K562 (cell line): ENCODE measurements at regions not wholly inside any gene's neighbourhood (a gene's known extent, or its start where the extent isn't known, plus 50 kb on each side); places are given as distances from the start of the nearest gene placed in this dataset.

Source experiments
- ATAC-seq: fragments of 200-7000 bp; cut with Tn5 transposase; 3 replicates; pipeline ENCODE4 v1.9.1; 2020; ENCODE audit warnings: moderate library complexity
- BruUV-seq: library from RNA; stranded (reverse); fragments of 400-500 nt; replicated peaks from 2 replicates; lab custom pipeline; 2021; lab: Mats Ljungman, UMichigan
- CTCF ChIA-PET: fragments of 300-600 bp; formaldehyde crosslinking; extraction: SDS; loops from one replicate; lab custom pipeline; 2021; ENCODE audit warnings: low intra/inter-chr PET ratio; lab: Yijun Ruan, JAX
- POLR2A ChIA-PET: fragments of 300-600, 350-650 bp; sonication (Branson Sonifier 250); formaldehyde crosslinking; extraction: SDS; loops from one replicate; lab custom pipeline; 2021; ENCODE audit warnings: antibody characterized with exemption, inconsistent platforms; lab: Yijun Ruan, JAX
- DNase-seq, 4 experiments: peaks; one replicate each; pipeline versions ENCODE4 v3.0.0 to v3.0.0-alpha.2; 2011 to 2018; ENCODE audit warnings: low spot score in 3 of 4, mixed read lengths in 3 of 4; ENCODE audit errors: extremely low read depth in 1 of 4
- FAIRE-seq: peaks from 2 replicates; lab custom pipeline; 2011; peaks lifted over from hg19 to GRCh38; lab: Jason Lieb, UNC
- H2AFZ ChIP-seq: 2 replicates; pipeline ENCODE4 v1.6.0; 2011; ENCODE audit warnings: low read depth, low read length, control low read depth, inconsistent platforms
- H3K27ac ChIP-seq: fragments of 200-600 bp; 3 replicates; pipeline ENCODE4 v1.8.0; 2011; ENCODE audit warnings: low read depth, mild to moderate bottlenecking, control low read depth, inconsistent platforms, low read length, moderate library complexity, mixed read lengths; ENCODE audit errors: extremely low read depth
- H3K27me3 ChIP-seq, 2 experiments: fragments of 300-600 bp in 1 of 2; 2 replicates in 1 of 2; 3 replicates in 1 of 2; pipeline versions ENCODE4 v1.6.0 to v1.8.0; 2011; ENCODE audit warnings: inconsistent platforms in 2 of 2, low read length in 2 of 2, mild to moderate bottlenecking in 1 of 2, mixed read lengths in 1 of 2, moderate library complexity in 1 of 2; ENCODE audit not compliant: control insufficient read depth in 2 of 2, insufficient read depth in 2 of 2
- H3K36me3 ChIP-seq: fragments of 300-600 bp; 3 replicates; pipeline ENCODE4 v1.8.0; 2011; ENCODE audit warnings: mild to moderate bottlenecking, low read length, inconsistent platforms; ENCODE audit not compliant: control insufficient read depth, insufficient read depth
- H3K4me1 ChIP-seq, 2 experiments: fragments of 200-600 bp in 1 of 2; replicated peaks in 1 of 2; 2 replicates in 1 of 2; 3 replicates in 1 of 2; pipeline versions ENCODE4 v1.5.1 to v1.8.0; 2011; ENCODE audit warnings: inconsistent platforms in 2 of 2, low read length in 2 of 2, mild to moderate bottlenecking in 1 of 2, mixed read lengths in 1 of 2, moderate library complexity in 1 of 2; ENCODE audit not compliant: control insufficient read depth in 2 of 2, insufficient read depth in 2 of 2
- H3K4me2 ChIP-seq: 2 replicates; pipeline ENCODE4 v1.6.1; 2011; ENCODE audit warnings: low read length, control low read depth, inconsistent platforms, mixed read lengths; ENCODE audit not compliant: insufficient read depth
- H3K4me3 ChIP-seq: fragments of 200-600 bp; sonication (generic), shearing (Covaris generic); 2 replicates; pipeline ENCODE4 v1.5.1; 2016; ENCODE audit warnings: control low read depth, inconsistent platforms
- H3K79me2 ChIP-seq: fragments of 200-600 bp; 3 replicates; pipeline ENCODE4 v1.8.0; 2011; ENCODE audit warnings: low read length, inconsistent platforms; ENCODE audit not compliant: control insufficient read depth, insufficient read depth
- H3K9ac ChIP-seq, 2 experiments: 2 replicates each; pipeline versions ENCODE4 v1.6.0 to v1.6.1; 2011; ENCODE audit warnings: low read depth in 2 of 2, low read length in 2 of 2, control low read depth in 1 of 2, inconsistent platforms in 1 of 2, mild to moderate bottlenecking in 1 of 2, mixed read lengths in 1 of 2; ENCODE audit not compliant: insufficient read depth in 1 of 2
- H3K9me1 ChIP-seq: one replicate; pipeline ENCODE4 v1.6.0; 2011; ENCODE audit warnings: inconsistent platforms, mild to moderate bottlenecking, low read length, moderate library complexity; ENCODE audit not compliant: control insufficient read depth, insufficient read depth
- H3K9me3 ChIP-seq: replicated peaks from 2 replicates; pipeline ENCODE4 v1.5.1; 2011; ENCODE audit warnings: low read depth, low read length, inconsistent platforms; ENCODE audit not compliant: control insufficient read depth, insufficient read depth
- H4K20me1 ChIP-seq: replicated peaks from 2 replicates; pipeline ENCODE4 v1.6.1; 2011; ENCODE audit warnings: low read length, inconsistent platforms, mixed read lengths; ENCODE audit not compliant: control insufficient read depth, insufficient read depth
- BCL6 ChIP-seq: fragments of 250-450 bp; sonication (Bioruptor Pico); IDR thresholded peaks from 2 replicates; pipeline ENCODE4 v1.4.0; 2020
- CCNT2 ChIP-seq: IDR thresholded peaks from 2 replicates; pipeline ENCODE4 v1.6.1; 2011; ENCODE audit warnings: borderline replicate concordance, low read depth, mild to moderate bottlenecking, moderate library complexity, mixed read lengths, low read length; ENCODE audit not compliant: insufficient read length; ENCODE audit errors: extremely low read depth
- DPF2 ChIP-seq: fragments of 450-650 bp; IDR thresholded peaks from 2 replicates; pipeline ENCODE4 v1.6.1; 2016
- ID3 ChIP-seq, 2 experiments: fragments of 250-450 bp in 1 of 2; fragments of 450-650 bp in 1 of 2; sonication (Bioruptor Pico) in 1 of 2; IDR thresholded peaks; 2 replicates each; pipeline versions ENCODE4 v1.6.1 to v1.8.0; 2016 to 2021; ENCODE audit warnings: mild to moderate bottlenecking in 2 of 2, moderate library complexity in 2 of 2, missing compliant biosample characterization in 1 of 2, missing genetic modification characterization in 1 of 2
- NFXL1 ChIP-seq: fragments of 450-650 bp; formaldehyde crosslinking; IDR thresholded peaks from 2 replicates; pipeline ENCODE4 v1.4.0; 2021; ENCODE audit warnings: mild to moderate bottlenecking
- PTTG1 ChIP-seq: fragments of 450-650 bp; IDR thresholded peaks from 2 replicates; pipeline ENCODE4 v1.6.1; 2016; ENCODE audit warnings: low read depth, mild to moderate bottlenecking, missing genetic modification characterization, missing compliant biosample characterization
- RBM15 ChIP-seq: fragments of 200-400 bp; formaldehyde crosslinking; IDR thresholded peaks from 2 replicates; pipeline ENCODE4 v1.6.1; 2018; ENCODE audit warnings: mild to moderate bottlenecking, low read length, moderate library complexity; ENCODE audit not compliant: insufficient read depth
- SMAD2 ChIP-seq: fragments of 150-350 bp; IDR thresholded peaks from 2 replicates; pipeline ENCODE4 v1.6.1; 2014; ENCODE audit warnings: low read depth, mild to moderate bottlenecking, low read length
- SRSF3 ChIP-seq: fragments of 200-400 bp; formaldehyde crosslinking; IDR thresholded peaks from 2 replicates; pipeline ENCODE4 v1.6.1; 2016; ENCODE audit warnings: mild to moderate bottlenecking, low read length, moderate library complexity; ENCODE audit not compliant: insufficient read depth
- XRCC5 ChIP-seq: fragments of 200-400 bp; formaldehyde crosslinking; IDR thresholded peaks from 2 replicates; pipeline ENCODE4 v1.6.1; 2017; ENCODE audit warnings: low read depth, mild to moderate bottlenecking, low read length
- ZBTB33 ChIP-seq: sonication (generic); formaldehyde crosslinking; IDR thresholded peaks from 2 replicates; pipeline ENCODE4 v1.8.1; 2023; ENCODE audit warnings: mild to moderate bottlenecking, missing genetic modification reagents
- ZFPM2 ChIP-seq: fragments of 250-450 bp; sonication (Bioruptor Pico); IDR thresholded peaks from 2 replicates; pipeline ENCODE4 v1.5.1; 2022; ENCODE audit warnings: mild to moderate bottlenecking
- ZNF395 ChIP-seq: fragments of 200-800 bp; sonication (Bioruptor generic); IDR thresholded peaks from 2 replicates; pipeline ENCODE4 v1.6.1; 2017; ENCODE audit warnings: missing genetic modification characterization, missing compliant biosample characterization
- ZNF436 ChIP-seq: fragments of 250-450, 450-650 bp; sonication (Bioruptor Pico); formaldehyde crosslinking; IDR thresholded peaks from 2 replicates; pipeline ENCODE4 v1.7.0; 2020; ENCODE audit warnings: mild to moderate bottlenecking
- ZNF584 ChIP-seq: fragments of 200-800 bp; sonication (Bioruptor generic); IDR thresholded peaks from 2 replicates; pipeline ENCODE4 v1.6.1; 2016; ENCODE audit warnings: low read depth, mild to moderate bottlenecking, missing genetic modification characterization, missing compliant biosample characterization
- WGBS: fragments of 100-300 bp; shearing (Covaris generic); methylation state at CpG from one replicate; pipeline ENCODE4 v1.1.6; 2016; ENCODE audit warnings: low coverage, mixed read lengths; ENCODE audit not compliant: insufficient coverage; ENCODE audit errors: missing lambda C conversion rate; 5-methylcytosine and 5-hydroxymethylcytosine counted together
- in situ Hi-C: fragments of 300-500 bp; cut with MboI; formaldehyde crosslinking; loops from 4 replicates; pipeline ENCODE4 v1.15.0; 2018; ENCODE audit warnings: inconsistent platforms, mixed read lengths
- intact Hi-C: fragments of 100-400 bp; cut with micrococcal nuclease; formaldehyde crosslinking; loops from 2 replicates; pipeline ENCODE4 v1.14.2; 2022

- H3K27me3 ChIP-seq, result no peaks in the 10 kb centered on the region
- DNase-seq (no peak), ATAC-seq (no peak), FAIRE-seq (no peak)
- H3K79me2 ChIP-seq, result no peaks in the 10 kb centered on the region
- intact Hi-C loops, result no loop called here
- H4K20me1 ChIP-seq, result no peaks in the 10 kb centered on the region
- H3K36me3 ChIP-seq, result no peaks in the 10 kb centered on the region
- BruUV-seq, result no TSS peak
- WGBS, result 0% methylated on average over 2 of the region's 2 CpGs
- TF ChIP-seq ID3 (CRISPR knock-in tag; IDR thresholded peaks at IDR 0.05) (no peak), ID3 (tag; IDR thresholded peaks at IDR 0.05) (no peak), NFXL1 (CRISPR knock-in tag) (no peak), CCNT2 (no peak), SRSF3 (no peak), BCL6 (no peak), RBM15 (no peak), ZNF436 (no peak), ZNF584 (CRISPR knock-in tag) (no peak), ZNF395 (CRISPR knock-in tag) (no peak), DPF2 (no peak), ZFPM2 (CRISPR knock-in tag) (no peak), ZBTB33 (no peak), PTTG1 (tag) (no peak), SMAD2 (no peak), XRCC5 (no peak)
- H3K9ac ChIP-seq, result no peak overlapping the region
- no peak overlapping the region for H3K4me3 ChIP-seq
- H3K4me2 ChIP-seq, result no peak overlapping the region
- in situ Hi-C loops, result no loop called here
- H3K9me3 ChIP-seq, result no peaks in the 10 kb centered on the region
- ChIA-PET CTCF (no interaction called here), POLR2A (no interaction called here)
- H3K9me1 ChIP-seq, result no peaks in the 10 kb centered on the region
- H3K4me1 ChIP-seq, result no peaks in the 10 kb centered on the region
- H3K27ac ChIP-seq, result no peak overlapping the region
- H2AFZ ChIP-seq, result no peak overlapping the region
Observed at GRCh38 chr4:181562399-181562798, 680.8 kb upstream of the TENM3 start.
